ENCODE measurements at regions not wholly inside any gene's neighbourhood (a gene's known extent, or its start where the extent isn't known, plus 50 kb on each side); places are given as distances from the start of the nearest gene placed in this dataset.
"Not testable (repeated sequence)": the region's sequence is repeated elsewhere in the genome, so short reads cannot be mapped to it uniquely, and the experiment has no call there.

DNA sequence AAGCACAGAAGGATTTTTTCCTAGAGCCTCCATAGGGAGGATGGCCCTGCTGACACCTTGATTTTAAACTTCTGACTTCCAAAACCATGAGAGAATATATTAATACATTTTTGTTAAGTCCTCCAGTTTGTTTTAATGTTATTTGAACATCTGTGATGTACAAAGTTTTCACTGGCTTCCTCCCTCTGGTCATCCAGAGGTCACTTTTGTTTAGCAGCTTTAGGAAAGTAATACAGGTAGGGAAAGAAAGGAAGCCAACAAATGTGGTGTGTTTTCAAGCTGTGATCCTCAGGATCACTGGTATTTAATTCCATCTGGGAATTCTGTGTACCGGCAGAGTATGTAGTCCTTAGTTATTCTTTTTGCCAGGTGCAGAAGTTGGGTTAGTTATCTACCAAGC, 488.8 kb upstream of the ATXN8OS start:
- H3K4me3 ChIP-seq (ENCODE audit: low read length) = no peak overlapping the region
- TF ChIP-seq, protein P1, sequence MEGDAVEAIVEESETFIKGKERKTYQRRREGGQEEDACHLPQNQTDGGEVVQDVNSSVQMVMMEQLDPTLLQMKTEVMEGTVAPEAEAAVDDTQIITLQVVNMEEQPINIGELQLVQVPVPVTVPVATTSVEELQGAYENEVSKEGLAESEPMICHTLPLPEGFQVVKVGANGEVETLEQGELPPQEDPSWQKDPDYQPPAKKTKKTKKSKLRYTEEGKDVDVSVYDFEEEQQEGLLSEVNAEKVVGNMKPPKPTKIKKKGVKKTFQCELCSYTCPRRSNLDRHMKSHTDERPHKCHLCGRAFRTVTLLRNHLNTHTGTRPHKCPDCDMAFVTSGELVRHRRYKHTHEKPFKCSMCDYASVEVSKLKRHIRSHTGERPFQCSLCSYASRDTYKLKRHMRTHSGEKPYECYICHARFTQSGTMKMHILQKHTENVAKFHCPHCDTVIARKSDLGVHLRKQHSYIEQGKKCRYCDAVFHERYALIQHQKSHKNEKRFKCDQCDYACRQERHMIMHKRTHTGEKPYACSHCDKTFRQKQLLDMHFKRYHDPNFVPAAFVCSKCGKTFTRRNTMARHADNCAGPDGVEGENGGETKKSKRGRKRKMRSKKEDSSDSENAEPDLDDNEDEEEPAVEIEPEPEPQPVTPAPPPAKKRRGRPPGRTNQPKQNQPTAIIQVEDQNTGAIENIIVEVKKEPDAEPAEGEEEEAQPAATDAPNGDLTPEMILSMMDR (IDR thresholded peaks at IDR 0.05; ENCODE audit: insufficient read depth, low read depth, low read length, missing control alignments) = no peak
- no peak for DNase-seq (ENCODE audit: low read depth)

DNA sequence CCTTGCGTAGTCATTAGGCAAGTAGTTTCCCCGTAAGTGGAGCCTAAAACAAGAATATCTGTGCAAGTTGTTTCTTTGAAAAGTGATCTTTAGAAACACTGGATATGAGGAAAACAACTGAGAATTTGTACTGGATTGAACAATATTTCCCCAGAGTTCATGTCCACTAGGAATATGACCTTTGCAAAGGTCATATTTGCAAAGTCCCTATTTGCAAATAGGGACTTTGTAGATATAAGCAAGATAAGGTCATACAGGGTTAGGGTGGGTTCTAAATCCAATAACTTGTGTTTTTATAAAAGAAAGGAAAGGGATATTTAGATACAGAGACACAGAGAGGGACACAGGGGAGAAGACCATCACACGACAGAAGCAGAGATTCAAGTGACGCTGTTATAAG, 489.2 kb upstream of the ATXN8OS start:
- TF ChIP-seq, protein P1 (IDR thresholded peaks at IDR 0.05; ENCODE audit: insufficient read depth, low read depth, low read length, missing control alignments) = no peak

GRCh38 chr13:69617587-69617986, 490.0 kb upstream of the ATXN8OS start:
- no peak for DNase-seq (ENCODE audit: low read depth)
- no peak overlapping the region for H3K4me3 ChIP-seq (ENCODE audit: low read length)
- TF ChIP-seq, protein P1 (IDR thresholded peaks at IDR 0.05; ENCODE audit: insufficient read depth, low read depth, low read length, missing control alignments) = no peak

More for the DNA sequence above, 489.2 kb upstream of the ATXN8OS start:
- H3K4me3 ChIP-seq (ENCODE audit: low read length) = no peak overlapping the region
- no peak for DNase-seq (ENCODE audit: low read depth)

- no peak overlapping the region for H3K4me3 ChIP-seq (ENCODE audit: low read length)
- DNase-seq (ENCODE audit: low read depth) = no peak
- TF ChIP-seq, protein P1 (IDR thresholded peaks at IDR 0.05; ENCODE audit: insufficient read depth, low read depth, low read length, missing control alignments) = no peak
Observed at GRCh38 chr13:69616396-69616795, 491.2 kb upstream of the ATXN8OS start.

DNA sequence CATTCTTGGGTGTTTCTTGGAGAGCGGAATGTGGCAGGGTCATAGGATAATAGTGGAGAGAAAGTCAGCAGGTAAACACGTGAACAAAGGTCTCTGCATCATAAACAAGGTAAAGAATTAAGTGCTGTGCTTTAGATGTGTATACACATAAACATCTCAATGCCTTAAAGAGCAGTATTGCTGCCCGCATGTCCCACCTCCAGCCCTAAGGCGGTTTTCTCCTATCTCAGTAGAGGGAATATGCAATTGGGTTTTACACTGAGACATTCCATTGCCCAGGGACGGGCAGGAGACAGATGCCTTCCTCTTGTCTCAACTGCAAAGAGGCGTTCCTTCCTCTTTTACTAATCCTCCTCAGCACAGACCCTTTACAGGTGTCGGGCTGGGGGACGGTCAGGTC, 492.6 kb upstream of the ATXN8OS start:
- not testable (repeated sequence) for H3K4me3 ChIP-seq (ENCODE audit: low read length); DNase-seq (ENCODE audit: low read depth)

DNA sequence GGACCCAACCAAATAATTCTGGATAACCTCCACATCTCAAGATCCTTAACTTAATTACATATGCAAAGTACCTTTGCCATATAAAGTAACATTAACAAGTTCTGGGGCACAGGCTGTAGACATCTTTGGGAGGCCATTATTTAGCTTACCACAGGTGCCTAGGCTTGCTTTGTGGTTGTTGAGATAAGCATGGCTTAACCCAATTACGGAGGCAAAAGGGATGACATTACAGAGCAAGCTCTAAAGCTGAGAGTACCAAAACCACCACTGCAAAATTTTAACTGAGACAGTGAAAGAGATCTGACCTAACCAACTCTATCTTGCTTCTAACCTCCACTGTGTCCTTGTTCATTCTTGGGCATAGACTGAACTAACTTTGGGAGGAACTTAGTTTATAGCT, 502.9 kb upstream of the ATXN8OS start:
- TF ChIP-seq, protein P1 (IDR thresholded peaks at IDR 0.05; ENCODE audit: insufficient read depth, low read depth, low read length, missing control alignments) = no peak
- no peak overlapping the region for H3K4me3 ChIP-seq (ENCODE audit: low read length)
- no peak for DNase-seq (ENCODE audit: low read depth)

GRCh38 chr13:69603144-69603853, 504.3 kb upstream of the ATXN8OS start:
- DNase-seq (ENCODE audit: low read depth) = no peak
- TF ChIP-seq, protein P1 (IDR thresholded peaks at IDR 0.05; ENCODE audit: insufficient read depth, low read depth, low read length, missing control alignments) = no peak

More at GRCh38 chr13:69603144-69603853, 504.3 kb upstream of the ATXN8OS start:
- no peak overlapping the region for H3K4me3 ChIP-seq (ENCODE audit: low read length)

All from epithelial cell of esophagus (primary cell).